ENCODE measurements at regions not wholly inside any gene's neighbourhood (a gene's known extent, or its start where the extent isn't known, plus 50 kb on each side); places are given as distances from the start of the nearest gene placed in this dataset.

GRCh38 chr1:172763057-172763456 is 104.2 kb downstream of the FASLG start:
- no peak for FAIRE-seq

More at GRCh38 chr1:172763057-172763456, 104.2 kb downstream of the FASLG start:
- H4K8ac ChIP-seq (ENCODE audit: extremely low read depth, insufficient read depth, low read length), result no peak overlapping the region
- no peak overlapping the region for H2AK5ac ChIP-seq (ENCODE audit: low read depth, low read length)
- H2BK120ac ChIP-seq (replicated peaks; ENCODE audit: low read depth, low read length), result no peak overlapping the region
- H3K18ac ChIP-seq (ENCODE audit: extremely low read depth, low read length), result no peak overlapping the region
- no peaks in the 10 kb centered on the region for H4K20me1 ChIP-seq (replicated peaks in 1 of 2; ENCODE audit: control insufficient read depth in 1 of 2, insufficient read depth in 2 of 2, low read length in 2 of 2)
- no peak overlapping the region for H3K9ac ChIP-seq (replicated peaks in 1 of 4; ENCODE audit: extremely low read depth in 1 of 4, low read depth in 3 of 4, low read length in 3 of 4)
- H4K5ac ChIP-seq (ENCODE audit: insufficient read length, low read depth, low read length), result no peak overlapping the region
- no peak overlapping the region for H2BK15ac ChIP-seq (ENCODE audit: low read length)
- no peak overlapping the region for H4K91ac ChIP-seq (replicated peaks; ENCODE audit: insufficient read length, low read length)
- no peak overlapping the region for H3K56ac ChIP-seq (replicated peaks; ENCODE audit: insufficient read length, low read depth, low read length)
- no peak overlapping the region for H2AFZ ChIP-seq (ENCODE audit: low read length)
- H3K4me1 ChIP-seq (replicated peaks in 1 of 4; ENCODE audit: control insufficient read depth in 3 of 4, insufficient read depth in 4 of 4, low read length in 3 of 4), result no peaks in the 10 kb centered on the region
- POLR2A ChIA-PET (ENCODE audit: partially characterized antibody), result no interaction called here
- H3K23ac ChIP-seq (ENCODE audit: insufficient read length), result no peak overlapping the region
- H3K9me3 ChIP-seq (ENCODE audit: insufficient read depth in 2 of 2, low read depth in 1 of 2, low read length in 1 of 2), result no peaks in the 10 kb centered on the region
- H3K4me2 ChIP-seq (ENCODE audit: insufficient read depth in 1 of 2, low read depth in 2 of 2, low read length in 2 of 2), result no peak overlapping the region
- TF ChIP-seq SP4 (IDR thresholded peaks at IDR 0.05; ENCODE audit: low read length) (no peak), KDM5A (IDR thresholded peaks at IDR 0.05; ENCODE audit: low read length) (no peak), BACH1 (IDR thresholded peaks at IDR 0.05; ENCODE audit: low read length) (no peak), RXRA (IDR thresholded peaks at IDR 0.05; ENCODE audit: insufficient read depth, low read depth, low read length) (no peak), SP2 (IDR thresholded peaks at IDR 0.05; ENCODE audit: low read length) (no peak), E2F6 (IDR thresholded peaks at IDR 0.05) (no peak), RBBP5 (IDR thresholded peaks at IDR 0.05; ENCODE audit: borderline replicate concordance, low read depth, low read length) (no peak), RNF2 (IDR thresholded peaks at IDR 0.05; ENCODE audit: borderline replicate concordance, low read depth, low read length, missing control alignments, poor library complexity, severe bottlenecking) (no peak), GABPA (IDR thresholded peaks at IDR 0.05; ENCODE audit: borderline replicate concordance, insufficient read depth, low read length) (no peak), JUN (IDR thresholded peaks at IDR 0.05; ENCODE audit: low read depth, low read length) (no peak), NRF1 (IDR thresholded peaks at IDR 0.05; ENCODE audit: low read depth, low read length) (no peak), HDAC6 (IDR thresholded peaks at IDR 0.05; ENCODE audit: low read depth, low read length) (no peak)
- no peak overlapping the region for H2BK12ac ChIP-seq (ENCODE audit: low read depth, low read length)
- no peaks in the 10 kb centered on the region for H3K23me2 ChIP-seq (ENCODE audit: low read depth, low read length)
- CTCF ChIA-PET (ENCODE audit: partially characterized antibody), result interaction anchor here (1.4 to 2.6 kb wide), 3 partner anchors 19 to 36 kb away, joined by 3 to 10 read pairs (median 4); no protein-coding TSS in a partner anchor
- WGBS, 2 experiments (ENCODE audit: extremely low coverage in 1 of 2, insufficient coverage in 1 of 2, insufficient read length in 1 of 2, insufficient replicate concordance in 2 of 2, low coverage in 1 of 2, low lambda C conversion rate in 2 of 2, missing lambda C conversion rate in 1 of 2), result 84% methylated on average over 2 of the region's 2 CpGs; no CpG with 5 or more reads in 1 of the 2 experiments
- no peaks in the 10 kb centered on the region for H3K79me2 ChIP-seq (ENCODE audit: control insufficient read depth in 1 of 2, insufficient read depth in 2 of 2, low read length in 2 of 2)
- no peaks in the 10 kb centered on the region for H3K27me3 ChIP-seq (replicated peaks in 1 of 4; ENCODE audit: control insufficient read depth in 3 of 4, extremely low read depth in 1 of 4, insufficient read depth in 3 of 4, low read length in 3 of 4)
- H3K4me3 ChIP-seq (ENCODE audit: extremely low read depth in 1 of 4, insufficient read depth in 2 of 4, low read depth in 3 of 4, low read length in 4 of 4), result no peak overlapping the region
- no peak overlapping the region for H2BK5ac ChIP-seq (ENCODE audit: low read depth, low read length)
- H2BK20ac ChIP-seq (ENCODE audit: low read length), result no peak overlapping the region
- no peak overlapping the region for H3K4ac ChIP-seq (replicated peaks; ENCODE audit: insufficient read length, low read depth, low read length)
- no peak for DNase-seq (ENCODE audit: low read depth in 1 of 2, low spot score in 2 of 2)
- H3K27ac ChIP-seq (ENCODE audit: low read depth, low read length), result no peak overlapping the region
- H3K14ac ChIP-seq (ENCODE audit: insufficient read length), result no peak overlapping the region
- no peaks in the 10 kb centered on the region for H3K79me1 ChIP-seq (ENCODE audit: low read depth, low read length)
- no peaks in the 10 kb centered on the region for H3K36me3 ChIP-seq (ENCODE audit: control insufficient read depth in 2 of 4, insufficient read depth in 4 of 4, low read length in 3 of 4)

Data from H1 (cell line).